Stimulated activated CD4-positive, alpha-beta T cell treated with anti-CD3 and anti-CD28 coated beads, Interleukin-4, amount 100 ng/mL, for 1 hour (primary cell): ENCODE measurements at regions not wholly inside any gene's neighbourhood (a gene's known extent, or its start where the extent isn't known, plus 50 kb on each side); places are given as distances from the start of the nearest gene placed in this dataset.
"Not testable (repeated sequence)": the region's sequence is repeated elsewhere in the genome, so short reads cannot be mapped to it uniquely, and the experiment has no call there.

Experiments
- DNase-seq: peaks from one replicate; pipeline ENCODE4 v3.0.0-alpha.2; 2020

DNA sequence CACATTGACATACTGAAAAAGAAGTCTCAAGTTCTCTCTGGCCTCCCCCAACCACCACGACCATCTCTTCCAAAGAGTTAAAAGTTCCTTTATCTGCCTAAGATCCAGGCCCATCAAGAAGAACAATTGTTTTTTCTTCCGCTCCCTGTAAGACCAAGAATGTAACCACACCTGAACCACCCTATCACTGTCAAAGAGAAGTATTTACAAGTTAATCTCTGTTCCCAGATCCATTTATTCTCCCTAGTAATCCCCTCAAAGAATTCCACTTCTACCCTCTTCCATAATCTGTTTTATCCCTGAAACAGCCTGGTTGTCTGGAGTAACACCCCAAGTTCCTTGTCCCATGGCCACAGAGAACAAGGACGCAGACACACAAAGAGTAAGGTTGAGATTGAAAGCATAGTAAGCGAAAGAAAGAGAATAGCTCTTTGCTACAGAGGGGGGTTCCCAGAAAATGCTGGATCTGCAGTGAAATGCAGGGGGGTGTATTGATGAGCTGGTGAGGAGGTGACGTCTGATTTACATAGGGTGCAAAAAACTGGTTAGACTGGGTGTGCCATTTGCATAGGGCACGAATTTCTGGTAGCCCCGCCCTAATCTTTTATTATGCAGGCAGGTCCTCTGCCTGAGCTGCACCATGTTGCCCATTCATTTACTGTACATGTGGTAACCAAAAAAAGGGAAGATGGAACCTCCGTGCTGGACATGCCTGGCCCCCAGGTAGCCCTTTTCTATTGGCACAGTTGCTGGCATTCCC lies 122.0 kb downstream of the SKIDA1 start:
- no peak for DNase-seq

DNA sequence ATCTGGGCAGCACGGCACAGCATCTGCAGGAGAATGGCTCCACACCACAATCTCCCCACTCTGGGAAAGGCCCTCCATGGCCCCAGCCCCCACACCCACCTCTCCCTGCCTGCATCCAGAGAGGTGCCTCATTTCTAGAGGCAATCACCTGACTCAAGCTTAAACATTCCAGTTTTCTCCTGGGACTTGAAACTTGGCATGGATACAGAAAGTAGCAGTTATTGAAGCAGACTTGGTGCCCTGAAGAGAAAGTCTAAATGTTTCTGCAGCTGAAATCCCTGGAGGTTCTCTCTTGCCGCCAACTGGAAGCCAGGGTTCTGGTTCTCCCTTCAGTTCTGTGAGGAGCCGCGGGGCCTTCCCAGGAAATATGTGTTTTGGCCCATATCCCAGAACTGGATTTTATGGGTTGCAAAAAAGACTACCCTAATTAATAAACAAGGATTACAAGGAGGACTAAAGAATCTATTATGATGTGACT lies 122.8 kb downstream of the SKIDA1 start:
- DNase-seq, result no peak

GRCh38 chr10:21401196-21401595 lies 124.3 kb downstream of the SKIDA1 start:
- DNase-seq, result no peak

DNA sequence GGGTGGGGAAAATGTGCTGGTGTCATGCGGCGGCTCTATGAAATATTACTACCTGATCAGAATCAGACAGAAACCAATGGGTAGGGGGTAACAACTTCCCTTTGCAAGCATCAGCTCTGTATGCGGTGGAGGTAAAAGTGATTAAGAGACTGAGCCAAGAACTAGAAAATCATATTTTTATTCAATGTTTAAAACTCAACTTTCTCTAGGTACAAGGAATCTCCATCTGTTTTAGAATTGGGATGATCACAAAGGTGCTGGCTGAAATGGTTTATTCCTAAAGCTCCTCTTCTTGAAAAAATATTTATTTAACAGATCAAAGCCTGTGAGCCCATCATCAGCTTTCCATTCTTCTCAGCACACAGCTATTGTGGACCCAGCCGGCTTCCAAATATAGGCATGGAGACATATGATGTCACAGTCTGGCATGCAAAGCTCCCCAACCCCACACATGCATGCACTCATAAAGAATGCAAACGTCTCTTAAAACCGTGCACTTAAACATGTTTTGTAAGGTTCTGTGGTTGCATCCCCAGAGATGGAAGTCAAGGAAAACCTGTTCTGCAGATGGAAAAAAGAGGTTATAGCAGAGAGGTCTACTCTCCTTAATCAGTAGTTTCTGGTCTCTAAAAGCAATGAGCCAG lies 126.0 kb downstream of the SKIDA1 start:
- DNase-seq, result no peak

- no peak for DNase-seq
Measured at GRCh38 chr10:21398563-21399231, 126.8 kb downstream of the SKIDA1 start.

DNA sequence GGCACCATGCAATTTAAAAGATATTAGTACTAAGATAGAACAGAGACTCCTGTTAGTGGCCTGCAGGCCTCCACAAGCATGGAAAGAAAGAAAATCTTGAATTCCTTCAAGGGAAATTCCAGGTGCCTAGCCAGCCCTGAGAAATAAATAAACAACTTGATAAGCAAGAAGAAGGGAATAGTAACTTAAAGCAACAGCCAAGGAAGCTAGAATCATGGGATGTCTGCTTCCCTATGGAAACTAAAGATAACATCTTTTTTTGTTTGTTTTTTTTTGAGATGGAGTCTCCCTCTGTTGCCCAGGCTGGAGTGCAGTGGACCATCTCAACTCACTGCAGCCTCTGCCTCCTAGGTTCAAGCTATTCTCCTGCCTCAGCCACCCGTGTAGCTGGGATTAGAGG lies 128.6 kb downstream of the SKIDA1 start:
- no peak for DNase-seq

- DNase-seq, result no peak
Measured at GRCh38 chr10:21393931-21394330, 131.6 kb downstream of the SKIDA1 start.

GRCh38 chr10:21388589-21388988 lies 136.9 kb downstream of the SKIDA1 start:
- no peak for DNase-seq

GRCh38 chr10:21387868-21388267 lies 137.6 kb downstream of the SKIDA1 start:
- no peak for DNase-seq

DNA sequence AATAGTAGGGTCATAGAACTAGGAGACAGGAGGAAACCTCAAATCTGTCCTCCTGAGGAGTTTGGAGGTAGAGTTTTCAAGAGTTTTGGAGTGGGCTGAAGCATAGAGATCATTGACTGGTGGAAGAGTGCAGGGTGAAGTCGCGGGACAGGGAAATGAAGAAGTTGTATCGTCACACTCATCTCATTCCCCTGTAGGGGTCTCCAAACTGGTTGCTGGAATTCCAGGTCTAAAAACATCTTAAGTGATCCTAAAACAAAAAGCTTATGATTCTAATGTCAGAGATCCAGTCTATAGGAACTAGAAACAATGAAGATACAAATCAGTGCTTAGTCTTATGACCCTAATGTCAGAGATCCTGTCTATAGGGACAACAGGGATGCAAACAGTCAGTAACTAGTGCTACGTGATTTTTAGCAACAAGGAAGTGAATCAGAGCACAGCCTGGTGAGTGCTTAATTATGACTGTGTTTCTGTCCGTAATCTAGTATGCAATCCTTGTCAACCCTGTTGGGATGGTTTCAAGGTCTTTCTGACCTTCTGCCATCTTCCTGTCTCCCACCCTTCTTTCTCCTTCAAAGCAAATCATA lies 139.4 kb downstream of the SKIDA1 start:
- DNase-seq, result no peak

DNA sequence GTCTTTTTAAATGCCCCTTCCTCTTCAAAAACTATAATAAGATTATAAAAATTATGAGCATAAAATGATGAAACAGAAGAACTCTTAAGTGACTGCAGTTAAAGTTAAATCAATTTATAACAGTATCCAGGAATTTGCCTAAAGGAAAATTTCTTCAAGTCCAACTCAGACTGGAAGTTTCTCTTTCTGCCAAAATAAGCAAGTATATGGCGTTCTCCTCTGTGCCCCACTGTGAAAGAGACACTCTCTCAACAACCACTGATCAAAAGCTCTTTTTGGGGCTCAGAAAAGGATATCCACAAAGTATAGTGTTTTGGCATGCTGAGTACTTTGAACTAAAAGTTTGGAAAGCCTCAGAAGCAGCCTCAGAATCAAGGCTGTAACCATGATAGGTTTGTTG lies 139.9 kb downstream of the SKIDA1 start:
- DNase-seq, result no peak

DNA sequence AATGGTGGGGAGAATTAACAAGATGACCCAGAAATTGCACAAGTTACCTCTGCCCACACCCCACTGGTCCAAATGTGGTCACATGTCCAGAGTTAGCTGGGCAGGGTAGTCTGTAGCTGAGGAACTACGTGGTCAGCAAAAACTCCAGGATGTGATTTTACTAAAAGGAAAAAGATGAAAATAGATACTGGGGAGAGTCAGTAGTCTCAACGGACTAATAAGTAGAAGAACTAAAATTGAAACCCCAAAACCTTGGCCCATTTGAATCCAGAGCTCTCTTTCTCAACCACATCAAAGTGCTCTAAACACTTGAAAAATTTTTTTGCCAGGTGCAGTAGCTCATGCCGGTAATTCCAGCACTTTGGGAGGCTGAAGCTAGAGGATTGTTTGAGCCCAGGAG lies 146.3 kb downstream of the SKIDA1 start:
- no peak for DNase-seq

GRCh38 chr10:21375274-21375673 lies 150.2 kb downstream of the SKIDA1 start:
- DNase-seq, result not testable (repeated sequence)

GRCh38 chr10:21373881-21374280 lies 151.6 kb downstream of the SKIDA1 start:
- DNase-seq, result not testable (repeated sequence)

DNA sequence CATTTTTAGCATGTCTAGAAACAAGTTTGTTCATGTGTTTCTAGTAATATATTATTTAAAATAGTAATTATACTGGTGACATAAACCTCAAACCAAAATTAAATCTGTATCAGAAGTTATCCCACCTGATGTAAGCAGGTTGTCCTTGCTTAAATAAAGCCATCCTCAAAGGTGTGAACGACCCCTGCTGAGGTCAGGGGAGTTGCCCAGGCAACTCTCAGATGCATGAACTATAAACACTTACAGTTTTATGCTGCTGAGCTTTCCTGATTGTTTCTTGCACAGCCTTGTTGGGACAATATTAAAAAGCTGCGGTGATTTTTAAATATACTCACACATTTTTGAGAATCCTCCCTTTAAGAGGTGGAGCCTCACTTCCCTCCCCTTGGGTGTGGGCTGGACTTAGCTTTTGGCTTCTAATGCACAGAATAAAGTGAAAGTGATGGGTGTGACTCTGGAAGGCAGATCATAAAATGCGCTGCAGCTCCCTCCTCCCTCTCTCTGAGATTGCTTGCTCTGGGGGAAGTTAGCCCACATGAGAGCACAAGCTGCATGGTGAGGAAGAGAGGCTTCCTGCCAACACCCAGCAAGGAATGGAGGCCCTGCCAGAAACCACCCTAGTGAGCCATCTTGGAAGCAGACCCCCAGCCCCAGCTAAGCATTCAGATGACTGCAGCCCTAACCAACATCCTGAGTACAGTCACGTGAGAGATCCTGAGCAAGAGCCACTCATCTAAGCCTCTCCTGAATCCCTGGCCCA lies 152.7 kb downstream of the SKIDA1 start:
- DNase-seq, result peak; percentile 15

DNA sequence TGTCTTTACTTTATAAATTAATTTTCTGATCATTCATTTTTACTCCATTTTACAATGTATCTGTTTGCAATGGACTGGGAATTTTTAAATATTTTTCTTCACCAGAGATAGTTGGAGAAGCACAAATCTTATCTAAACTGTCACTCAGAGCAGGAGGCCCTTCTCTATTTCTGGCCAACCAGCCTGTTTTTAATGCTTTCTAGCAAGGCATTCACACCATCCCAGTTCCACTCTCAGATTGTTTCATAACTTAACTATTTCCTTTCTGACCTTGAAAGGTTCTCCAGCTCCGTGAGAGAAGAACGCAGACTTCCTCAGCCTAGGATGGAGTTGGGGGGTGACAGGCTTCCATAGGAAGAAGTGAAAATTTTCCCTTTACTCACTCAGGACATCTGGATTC lies 155.8 kb downstream of the SKIDA1 start:
- no peak for DNase-seq

DNA sequence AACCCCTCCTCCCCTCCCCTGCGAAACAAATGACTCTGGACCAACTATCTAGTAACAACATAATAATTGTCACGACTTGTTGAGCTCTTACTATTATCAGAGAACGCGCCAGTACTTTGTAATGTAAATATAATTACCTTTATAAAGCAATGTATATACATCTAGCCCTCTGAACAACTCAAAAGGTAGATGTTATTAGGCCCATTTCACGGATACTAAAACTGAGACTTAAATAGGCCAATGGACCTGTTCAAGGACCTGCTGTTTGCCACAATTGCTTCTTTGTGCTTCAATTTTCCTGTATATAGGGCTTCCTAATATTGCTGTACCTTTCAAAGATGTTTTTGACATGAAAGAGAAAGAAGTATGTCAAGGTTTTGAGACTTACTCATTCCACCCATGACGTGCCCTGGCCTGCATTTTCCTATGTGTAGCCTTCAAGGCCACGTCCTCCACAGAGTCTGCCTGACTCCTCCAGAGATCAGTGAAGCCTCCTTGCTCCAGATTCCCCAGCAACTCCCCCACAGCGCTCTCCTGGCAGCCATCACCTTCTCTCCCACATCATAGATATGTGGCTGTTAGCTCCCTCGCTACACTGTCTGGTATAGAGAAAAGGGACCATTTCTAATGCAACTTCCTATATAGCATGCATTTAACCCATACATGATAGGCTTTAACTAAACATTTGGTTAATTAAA lies 156.6 kb downstream of the SKIDA1 start:
- no peak for DNase-seq

- no peak for DNase-seq
Measured at GRCh38 chr10:21368022-21368582, 157.4 kb downstream of the SKIDA1 start.

DNA sequence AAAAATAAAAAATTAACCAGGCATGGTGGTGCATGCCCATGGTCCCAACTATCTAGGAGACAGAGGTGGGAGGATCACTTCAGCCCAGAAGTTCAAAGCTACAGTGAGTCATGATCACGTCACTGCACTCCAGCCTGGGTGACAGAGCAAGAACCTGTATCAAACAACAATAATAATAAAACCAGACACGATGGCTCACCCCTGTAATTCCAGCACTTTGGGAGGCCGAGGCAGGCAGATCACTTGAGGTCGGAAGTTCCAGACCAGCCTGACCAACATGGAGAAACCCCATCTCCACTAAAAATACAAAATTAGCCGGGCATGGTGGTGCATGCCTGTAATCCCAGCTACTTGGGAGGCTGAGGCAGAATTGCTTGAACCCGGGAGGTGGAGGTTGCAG lies 159.4 kb downstream of the SKIDA1 start:
- not testable (repeated sequence) for DNase-seq

DNA sequence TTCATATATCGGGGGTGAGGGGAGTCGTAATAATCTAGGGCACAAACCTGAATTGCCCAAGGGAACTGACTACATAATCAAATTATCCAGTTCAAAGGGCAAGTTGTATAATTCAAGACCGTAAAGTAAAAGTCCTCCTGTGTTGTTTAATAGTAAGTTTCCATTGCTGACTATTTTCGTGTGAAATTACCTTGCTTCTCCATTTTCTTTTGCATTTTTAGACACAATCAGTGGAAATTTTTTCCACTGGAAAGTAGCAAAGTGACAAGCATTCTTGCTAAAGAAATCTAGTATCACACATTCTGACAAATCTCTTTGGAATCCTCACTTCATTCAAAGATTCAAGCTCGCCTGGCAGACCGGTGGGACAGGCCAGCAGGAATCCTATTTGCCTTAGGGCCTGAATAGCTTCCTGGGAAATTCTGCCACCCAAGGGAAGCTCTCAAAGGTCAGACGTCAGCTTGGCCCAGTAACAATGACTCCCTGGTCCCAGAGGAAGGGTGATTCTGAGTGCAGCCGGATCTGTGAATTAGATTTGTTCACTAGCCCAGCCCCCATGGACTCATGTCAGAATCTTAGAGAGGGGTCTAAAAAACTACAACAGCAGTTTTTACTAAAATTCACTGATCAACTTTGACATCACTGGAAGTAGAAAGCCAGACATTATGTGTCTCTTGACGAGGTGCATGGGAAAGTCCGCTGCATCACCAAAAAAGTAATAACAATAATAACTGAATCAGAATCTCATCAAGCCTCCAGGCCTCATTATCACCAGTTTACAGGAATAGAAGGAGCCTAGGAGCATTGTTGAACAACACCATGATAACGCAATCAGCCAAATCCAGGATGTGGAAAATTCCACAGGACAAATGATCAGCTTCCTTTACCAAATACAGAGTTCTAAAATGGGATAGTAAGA lies 161.0 kb downstream of the SKIDA1 start:
- DNase-seq, result no peak

DNA sequence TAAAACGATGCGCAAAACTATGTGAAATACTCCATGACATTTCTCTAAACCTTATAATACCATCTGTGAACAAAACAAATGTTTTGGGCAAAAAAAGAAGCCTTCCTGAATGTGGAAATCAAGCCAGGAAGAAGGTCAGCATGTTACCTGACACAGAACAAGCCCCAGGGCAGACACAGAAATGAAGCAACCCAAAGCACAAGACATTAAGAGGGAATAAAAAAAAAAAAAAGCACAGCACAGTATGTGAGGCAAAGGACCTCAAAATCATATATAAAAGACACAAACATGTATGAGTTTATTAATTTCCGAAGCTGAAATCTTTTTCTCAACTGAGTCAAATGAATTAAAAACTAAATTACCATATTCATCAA lies 161.8 kb downstream of the SKIDA1 start:
- DNase-seq, result no peak
